ENCODE measurements at regions not wholly inside any gene's neighbourhood (a gene's known extent, or its start where the extent isn't known, plus 50 kb on each side); places are given as distances from the start of the nearest gene placed in this dataset.

DNA sequence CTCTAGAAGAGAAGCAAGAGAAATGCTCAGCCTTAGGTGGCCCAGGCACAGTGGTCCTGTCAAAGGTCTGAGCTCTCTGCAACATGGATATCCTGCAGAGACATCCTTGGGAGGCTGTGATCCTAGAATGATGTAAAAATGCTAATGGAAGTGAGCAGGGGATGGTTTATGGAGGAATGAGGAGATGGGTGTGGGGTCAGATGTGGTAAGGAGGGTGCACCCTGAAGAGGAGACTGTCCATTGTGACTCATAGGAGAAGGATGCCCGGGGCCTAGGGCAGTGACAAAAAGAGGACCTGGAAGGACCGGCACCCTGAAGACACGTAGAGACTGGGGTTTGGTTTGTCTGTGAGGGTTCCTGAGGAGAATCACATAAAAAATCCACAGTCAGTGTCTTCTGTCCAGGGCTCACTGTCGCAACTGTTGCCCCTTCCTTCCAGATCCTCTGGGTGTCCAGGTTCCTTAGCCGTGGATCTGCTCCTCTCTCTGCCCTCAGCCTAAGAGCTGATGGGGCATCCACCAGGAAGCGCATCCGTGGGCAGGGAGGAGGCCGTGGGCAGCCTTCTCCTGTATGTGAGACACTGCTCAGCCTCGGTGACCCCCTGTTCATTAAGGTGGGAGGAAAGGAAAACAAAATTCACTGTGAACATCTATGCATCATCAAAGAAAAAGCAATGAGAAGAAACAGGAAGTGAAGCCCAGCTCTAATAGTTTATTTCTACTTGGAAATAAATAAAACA is 110.7 kb downstream of the VPREB1 start:
- no peak overlapping the region for H2BK20ac ChIP-seq (ENCODE audit: low read depth, low read length)
- H3K4ac ChIP-seq (ENCODE audit: low read depth, low read length), result no peak overlapping the region
- no peak overlapping the region for H3K14ac ChIP-seq (replicated peaks; ENCODE audit: low read depth, low read length)
- no peaks in the 10 kb centered on the region for H3K79me1 ChIP-seq (ENCODE audit: low read depth in 1 of 2, low read length in 2 of 2)
- H3K9me3 ChIP-seq (ENCODE audit: control insufficient read depth, insufficient read depth, low read length), result no peaks in the 10 kb centered on the region
- no peak overlapping the region for H3K9ac ChIP-seq (ENCODE audit: low read depth, low read length)
- no peak overlapping the region for H4K8ac ChIP-seq (ENCODE audit: low read depth in 2 of 2, low read length in 2 of 2)
- no peaks in the 10 kb centered on the region for H3K4me1 ChIP-seq (ENCODE audit: control insufficient read depth, insufficient read depth, low read length)
- peaks cover 18% of the 10 kb centered on the region for H3K27me3 ChIP-seq (ENCODE audit: control insufficient read depth, insufficient read depth, low read length)
- intact Hi-C loops (cut with micrococcal nuclease), result no loop called here
- no peak for ATAC-seq (ENCODE audit: low read depth)
- no peak overlapping the region for H2AK5ac ChIP-seq (ENCODE audit: low read depth, low read length)
- no TSS peak for BruUV-seq (replicated peaks)
- no peak for TF ChIP-seq MXI1 (IDR thresholded peaks at IDR 0.05; ENCODE audit: borderline replicate concordance, low read depth, low read length)
- TF ChIP-seq RAD21 (IDR thresholded peaks at IDR 0.05; ENCODE audit: low read length), result no peak
- no peak for TF ChIP-seq BHLHE40 (IDR thresholded peaks at IDR 0.05; ENCODE audit: low read depth, low read length)
- no peak for TF ChIP-seq MAFK (IDR thresholded peaks at IDR 0.05; ENCODE audit: low read depth, low read length)
- no peak for TF ChIP-seq RCOR1 (IDR thresholded peaks at IDR 0.05; ENCODE audit: insufficient replicate concordance, low read length)
- no peak for TF ChIP-seq USF2 (IDR thresholded peaks at IDR 0.05; ENCODE audit: low read depth, low read length)
- TF ChIP-seq SMC3 (IDR thresholded peaks at IDR 0.05; ENCODE audit: low read depth, low read length), result no peak
- H2AK9ac ChIP-seq (replicated peaks; ENCODE audit: low read depth, low read length, poor library complexity), result no peak overlapping the region
- dilution Hi-C loops (cut with HindIII; ENCODE audit: low sequenced_read_pairs, unreplicated experiment), result no loop called here
- 40% methylated on average over 2 of the region's 9 CpGs; no CpG with 5 or more reads in 1 of the 2 experiments for WGBS, 2 experiments (ENCODE audit: extremely low coverage in 2 of 2, insufficient read length in 1 of 2)
- no peak overlapping the region for H4K91ac ChIP-seq (ENCODE audit: insufficient read depth, low read depth, low read length)
- no peaks in the 10 kb centered on the region for H3K36me3 ChIP-seq (ENCODE audit: control insufficient read depth, insufficient read depth, low read length)
- no peak overlapping the region for H3K18ac ChIP-seq (ENCODE audit: low read depth, low read length)
- H2BK120ac ChIP-seq (ENCODE audit: low read depth, low read length), result no peak overlapping the region
- no peaks in the 10 kb centered on the region for H4K20me1 ChIP-seq (ENCODE audit: insufficient read depth, low read length)
- no peaks in the 10 kb centered on the region for H3K9me1 ChIP-seq (ENCODE audit: insufficient read depth, low read length)
- H3K56ac ChIP-seq (ENCODE audit: extremely low read depth, insufficient read depth, low read length), result no peak overlapping the region
- DNase-seq, result no peak
- H3K23ac ChIP-seq (ENCODE audit: low read depth, low read length), result no peak overlapping the region
- H3K4me3 ChIP-seq (ENCODE audit: insufficient read depth, low read depth, low read length), result no peak overlapping the region
- CTCF ChIA-PET, result no interaction called here
- POLR2A ChIA-PET (ENCODE audit: unreplicated experiment), result no interaction called here
- H2AFZ ChIP-seq (replicated peaks; ENCODE audit: low read length, poor library complexity), result no peak overlapping the region
- H3K27ac ChIP-seq (ENCODE audit: insufficient read depth, low read length), result no peak overlapping the region
- H2BK5ac ChIP-seq (ENCODE audit: low read depth, low read length, poor library complexity, severe bottlenecking), result no peak overlapping the region
- H4K5ac ChIP-seq (ENCODE audit: low read depth, low read length), result no peak overlapping the region
- H3K4me2 ChIP-seq (ENCODE audit: low read depth, low read length), result no peak overlapping the region
- in situ Hi-C loops (cut with MboI; ENCODE audit: low sequenced_read_pairs), result no loop called here
- no peak overlapping the region for H2BK15ac ChIP-seq (ENCODE audit: low read depth, low read length)

All from IMR-90 (cell line).